Renal cortical epithelial cell (primary cell): ENCODE measurements at regions not wholly inside any gene's neighbourhood (a gene's known extent, or its start where the extent isn't known, plus 50 kb on each side); places are given as distances from the start of the nearest gene placed in this dataset.

Experiments
- DNase-seq: peaks from one replicate; pipeline ENCODE4 v3.0.0-alpha.2; 2011; ENCODE audit warnings: low read depth

- no peak for DNase-seq
Observed at GRCh38 chr16:26295625-26296304, 604.0 kb downstream of the HS3ST4 start.

GRCh38 chr16:26301516-26301915 is 609.8 kb downstream of the HS3ST4 start:
- no peak for DNase-seq

- DNase-seq, result no peak
Observed at GRCh38 chr16:26316683-26317464, 625.1 kb downstream of the HS3ST4 start.

GRCh38 chr16:26317885-26318284 is 626.1 kb downstream of the HS3ST4 start:
- DNase-seq, result no peak

GRCh38 chr16:26330654-26331053 is 638.9 kb downstream of the HS3ST4 start:
- no peak for DNase-seq

GRCh38 chr16:26334218-26335111 is 642.7 kb downstream of the HS3ST4 start:
- no peak for DNase-seq

- no peak for DNase-seq
Observed at GRCh38 chr16:26335236-26335853, 643.6 kb downstream of the HS3ST4 start.

- no peak for DNase-seq
Observed at GRCh38 chr16:26342621-26343020, 650.9 kb downstream of the HS3ST4 start.

- DNase-seq, result no peak
Observed at GRCh38 chr16:26344240-26344776, 652.5 kb downstream of the HS3ST4 start.

GRCh38 chr16:26344976-26345375 is 653.2 kb downstream of the HS3ST4 start:
- no peak for DNase-seq

- DNase-seq, result no peak
Observed at GRCh38 chr16:26345966-26346365, 654.2 kb downstream of the HS3ST4 start.

- no peak for DNase-seq
Observed at GRCh38 chr16:26348095-26348494, 656.3 kb downstream of the HS3ST4 start.

- DNase-seq, result no peak
Observed at GRCh38 chr16:26360867-26361266, 669.1 kb downstream of the HS3ST4 start.

- DNase-seq, result no peak
Observed at GRCh38 chr16:26363581-26363980, 671.8 kb downstream of the HS3ST4 start.

- no peak for DNase-seq
Observed at GRCh38 chr16:26365161-26365940, 673.6 kb downstream of the HS3ST4 start.

- no peak for DNase-seq
Observed at GRCh38 chr16:26371349-26371869, 679.6 kb downstream of the HS3ST4 start.

GRCh38 chr16:26374279-26374925 is 682.6 kb downstream of the HS3ST4 start:
- no peak for DNase-seq

GRCh38 chr16:26382586-26382985 is 684.1 kb upstream of the C16orf82 start:
- DNase-seq, result no peak

GRCh38 chr16:26386096-26386495 is 680.6 kb upstream of the C16orf82 start:
- DNase-seq, result no peak

GRCh38 chr16:26391833-26392232 is 674.9 kb upstream of the C16orf82 start:
- no peak for DNase-seq
